OCI-LY7 (cell line): ENCODE measurements at regions not wholly inside any gene's neighbourhood (a gene's known extent, or its start where the extent isn't known, plus 50 kb on each side); places are given as distances from the start of the nearest gene placed in this dataset.

Source experiments
- EZH2phosphoT487 ChIP-seq: fragments of 200-600 bp; sonication (generic); IDR thresholded peaks from 2 replicates; pipeline ENCODE4 v1.6.1; 2018; ENCODE audit warnings: low read depth, borderline replicate concordance, mild to moderate bottlenecking, mixed run types, antibody characterized with exemption, low read length, moderate library complexity, mixed read lengths
- TF ChIP-seq, protein P1 (sequence below): fragments of 200-600 bp; sonication (generic); conservative IDR thresholded peaks from 2 replicates; pipeline ENCODE4 v1.5.1; 2014; ENCODE audit warnings: mild to moderate bottlenecking, antibody characterized with exemption, low read length, moderate library complexity, mixed read lengths

GRCh38 chr15:77791941-77792340 lies 159.2 kb upstream of the LINGO1 start:
- TF ChIP-seq, protein P1, sequence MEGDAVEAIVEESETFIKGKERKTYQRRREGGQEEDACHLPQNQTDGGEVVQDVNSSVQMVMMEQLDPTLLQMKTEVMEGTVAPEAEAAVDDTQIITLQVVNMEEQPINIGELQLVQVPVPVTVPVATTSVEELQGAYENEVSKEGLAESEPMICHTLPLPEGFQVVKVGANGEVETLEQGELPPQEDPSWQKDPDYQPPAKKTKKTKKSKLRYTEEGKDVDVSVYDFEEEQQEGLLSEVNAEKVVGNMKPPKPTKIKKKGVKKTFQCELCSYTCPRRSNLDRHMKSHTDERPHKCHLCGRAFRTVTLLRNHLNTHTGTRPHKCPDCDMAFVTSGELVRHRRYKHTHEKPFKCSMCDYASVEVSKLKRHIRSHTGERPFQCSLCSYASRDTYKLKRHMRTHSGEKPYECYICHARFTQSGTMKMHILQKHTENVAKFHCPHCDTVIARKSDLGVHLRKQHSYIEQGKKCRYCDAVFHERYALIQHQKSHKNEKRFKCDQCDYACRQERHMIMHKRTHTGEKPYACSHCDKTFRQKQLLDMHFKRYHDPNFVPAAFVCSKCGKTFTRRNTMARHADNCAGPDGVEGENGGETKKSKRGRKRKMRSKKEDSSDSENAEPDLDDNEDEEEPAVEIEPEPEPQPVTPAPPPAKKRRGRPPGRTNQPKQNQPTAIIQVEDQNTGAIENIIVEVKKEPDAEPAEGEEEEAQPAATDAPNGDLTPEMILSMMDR, result no peak
- no peak for TF ChIP-seq EZH2phosphoT487
